Duodenal mucosa (tissue), 2 donors: ENCODE measurements at regions not wholly inside any gene's neighbourhood (a gene's known extent, or its start where the extent isn't known, plus 50 kb on each side); places are given as distances from the start of the nearest gene placed in this dataset.

ENCODE experiments used
- H3K27ac ChIP-seq: one replicate; pipeline ENCODE4 v1.7.0; 2013; ENCODE audit warnings: low read depth, low read length
- H3K27me3 ChIP-seq, 2 donors: one replicate each; pipeline ENCODE4 v1.7.0; 2013; ENCODE audit warnings: low read length in 2 of 2, control low read depth in 1 of 2; ENCODE audit not compliant: insufficient read depth in 2 of 2, control insufficient read depth in 1 of 2
- H3K36me3 ChIP-seq, 2 donors: one replicate each; pipeline ENCODE4 v1.7.0; 2013; ENCODE audit warnings: low read length in 2 of 2, control low read depth in 1 of 2; ENCODE audit not compliant: insufficient read depth in 2 of 2, control insufficient read depth in 1 of 2
- H3K4me1 ChIP-seq, 2 donors: one replicate each; pipeline ENCODE4 v1.7.0; 2013; ENCODE audit warnings: low read length in 2 of 2, control low read depth in 1 of 2; ENCODE audit not compliant: insufficient read depth in 2 of 2, control insufficient read depth in 1 of 2
- H3K4me3 ChIP-seq, 2 donors: one replicate each; pipeline ENCODE4 v1.7.0; 2013; ENCODE audit warnings: low read length in 2 of 2, low read depth in 1 of 2
- H3K9ac ChIP-seq, 2 donors: one replicate each; pipeline ENCODE4 v1.7.0; 2013; ENCODE audit warnings: low read length in 2 of 2, low read depth in 1 of 2
- H3K9me3 ChIP-seq, 2 donors: one replicate each; pipeline ENCODE4 v1.7.0; 2013; ENCODE audit warnings: low read length in 2 of 2, control low read depth in 1 of 2; ENCODE audit not compliant: control insufficient read depth in 1 of 2

DNA sequence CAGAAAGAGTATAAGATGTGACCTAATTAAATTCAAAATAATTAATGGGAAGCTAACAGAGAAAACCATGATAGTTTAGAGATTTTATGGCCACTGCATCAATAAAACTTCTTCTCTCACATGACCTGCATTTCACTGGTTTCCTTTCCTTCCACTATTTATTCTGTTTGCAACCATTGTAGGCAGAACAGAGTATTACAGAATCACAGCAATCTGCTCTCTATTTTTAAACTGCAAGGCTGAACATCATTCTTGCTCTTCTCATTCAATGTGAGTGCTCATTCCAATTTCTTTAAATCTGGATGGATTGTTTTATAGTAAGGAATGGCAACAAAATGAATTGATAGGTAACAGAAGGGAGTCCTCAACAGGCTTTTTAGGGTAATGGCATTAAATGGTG is 715.5 kb upstream of the RAB6C start:
- Histone ChIP-seq H3K36me3 (no peaks in the 10 kb centered on the region), H3K27me3 (no peaks in the 10 kb centered on the region), H3K4me3 (no peak overlapping the region), H3K4me1 (no peaks in the 10 kb centered on the region), H3K9ac (no peak overlapping the region), H3K27ac (no peak overlapping the region), H3K9me3 (no peaks in the 10 kb centered on the region)

DNA sequence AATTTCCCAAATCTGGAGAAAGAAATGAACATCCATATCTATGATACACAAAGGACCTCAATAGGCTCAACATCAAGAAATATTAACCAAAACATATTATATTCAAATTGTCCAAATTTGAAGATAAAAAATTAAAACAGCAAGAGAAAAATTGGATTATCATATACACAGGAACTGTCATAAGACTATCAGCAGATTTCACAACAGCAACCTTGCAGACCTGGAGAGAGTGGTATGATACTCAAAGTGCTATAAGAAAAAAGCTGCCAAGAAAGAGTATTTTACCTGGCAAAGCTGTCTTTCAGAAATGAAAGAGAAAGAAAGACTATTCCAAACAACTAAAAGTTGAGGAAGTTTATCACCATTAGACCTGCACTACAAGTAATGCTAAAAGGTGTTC is 711.9 kb upstream of the RAB6C start:
- Histone ChIP-seq H3K4me3 (no peak overlapping the region), H3K27me3 (no peaks in the 10 kb centered on the region), H3K27ac (no peak overlapping the region), H3K9ac (no peak overlapping the region), H3K4me1 (no peaks in the 10 kb centered on the region), H3K36me3 (no peaks in the 10 kb centered on the region), H3K9me3 (peaks cover 0 to 6% of the 10 kb centered on the region in 2 donors)

- Histone ChIP-seq H3K4me3 (no peak overlapping the region), H3K27me3 (no peaks in the 10 kb centered on the region), H3K9me3 (peaks cover 0 to 6% of the 10 kb centered on the region in 2 donors), H3K4me1 (no peaks in the 10 kb centered on the region), H3K36me3 (no peaks in the 10 kb centered on the region), H3K9ac (no peak overlapping the region), H3K27ac (no peak overlapping the region)
Measured at GRCh38 chr2:129273266-129274037, 706.0 kb upstream of the RAB6C start.

- Histone ChIP-seq H3K27ac (no peak overlapping the region), H3K4me1 (no peaks in the 10 kb centered on the region), H3K4me3 (no peak overlapping the region), H3K9ac (no peak overlapping the region), H3K36me3 (no peaks in the 10 kb centered on the region), H3K27me3 (no peaks in the 10 kb centered on the region), H3K9me3 (peaks cover 0 to 6% of the 10 kb centered on the region in 2 donors)
Measured at GRCh38 chr2:129274038-129274415, 705.4 kb upstream of the RAB6C start.

GRCh38 chr2:129274918-129275317 is 704.5 kb upstream of the RAB6C start:
- H3K9me3 ChIP-seq: peaks cover 0 to 6% of the 10 kb centered on the region in 2 donors
- H3K36me3 ChIP-seq: no peaks in the 10 kb centered on the region
- no peak overlapping the region for H3K4me3 ChIP-seq
- H3K4me1 ChIP-seq: no peaks in the 10 kb centered on the region
- H3K27ac ChIP-seq: no peak overlapping the region
- H3K9ac ChIP-seq: no peak overlapping the region
- H3K27me3 ChIP-seq: no peaks in the 10 kb centered on the region

GRCh38 chr2:129275706-129276105 is 703.8 kb upstream of the RAB6C start:
- H3K9me3 ChIP-seq: peaks cover 0 to 2% of the 10 kb centered on the region in 2 donors
- no peak overlapping the region for H3K9ac ChIP-seq
- no peaks in the 10 kb centered on the region for H3K27me3 ChIP-seq
- H3K36me3 ChIP-seq: no peaks in the 10 kb centered on the region
- no peaks in the 10 kb centered on the region for H3K4me1 ChIP-seq
- no peak overlapping the region for H3K27ac ChIP-seq
- no peak overlapping the region for H3K4me3 ChIP-seq

DNA sequence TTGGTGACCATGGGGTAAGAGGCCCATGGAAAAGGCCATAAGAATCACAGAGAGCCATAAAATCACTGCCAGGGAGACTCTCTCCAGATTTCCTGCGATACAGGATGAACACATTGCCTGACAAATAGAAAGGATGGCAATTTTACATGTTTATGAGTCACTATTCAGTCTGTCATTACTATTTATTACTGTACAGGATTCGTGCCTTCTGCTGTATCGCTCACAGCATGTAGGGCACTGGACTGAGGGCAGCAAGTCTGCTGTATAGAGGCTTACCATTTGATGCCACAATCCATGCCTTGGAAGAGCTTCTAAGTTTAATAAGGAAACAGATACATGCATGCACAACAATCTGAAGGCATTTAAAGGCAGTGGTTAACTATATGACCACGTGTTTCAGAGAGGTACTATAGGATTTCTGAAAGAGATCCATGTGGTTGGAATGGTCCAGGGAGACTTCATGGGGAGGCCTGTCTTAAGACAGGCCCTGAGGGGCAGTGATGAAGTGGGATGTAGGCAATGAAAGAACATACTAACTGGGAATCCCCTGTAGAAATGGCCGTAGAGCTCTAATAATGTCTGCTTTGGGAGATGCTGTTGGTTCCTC is 702.4 kb upstream of the RAB6C start:
- Histone ChIP-seq H3K36me3 (no peaks in the 10 kb centered on the region), H3K9me3 (no peaks in the 10 kb centered on the region), H3K4me1 (no peaks in the 10 kb centered on the region), H3K4me3 (no peak overlapping the region), H3K9ac (no peak overlapping the region), H3K27ac (no peak overlapping the region), H3K27me3 (no peaks in the 10 kb centered on the region)

GRCh38 chr2:129277585-129277981 is 701.9 kb upstream of the RAB6C start:
- no peak overlapping the region for H3K9ac ChIP-seq
- no peaks in the 10 kb centered on the region for H3K27me3 ChIP-seq
- no peaks in the 10 kb centered on the region for H3K36me3 ChIP-seq
- H3K4me1 ChIP-seq: no peaks in the 10 kb centered on the region
- no peak overlapping the region for H3K27ac ChIP-seq
- H3K4me3 ChIP-seq: no peak overlapping the region
- peaks cover 0 to 1% of the 10 kb centered on the region in 2 donors for H3K9me3 ChIP-seq

DNA sequence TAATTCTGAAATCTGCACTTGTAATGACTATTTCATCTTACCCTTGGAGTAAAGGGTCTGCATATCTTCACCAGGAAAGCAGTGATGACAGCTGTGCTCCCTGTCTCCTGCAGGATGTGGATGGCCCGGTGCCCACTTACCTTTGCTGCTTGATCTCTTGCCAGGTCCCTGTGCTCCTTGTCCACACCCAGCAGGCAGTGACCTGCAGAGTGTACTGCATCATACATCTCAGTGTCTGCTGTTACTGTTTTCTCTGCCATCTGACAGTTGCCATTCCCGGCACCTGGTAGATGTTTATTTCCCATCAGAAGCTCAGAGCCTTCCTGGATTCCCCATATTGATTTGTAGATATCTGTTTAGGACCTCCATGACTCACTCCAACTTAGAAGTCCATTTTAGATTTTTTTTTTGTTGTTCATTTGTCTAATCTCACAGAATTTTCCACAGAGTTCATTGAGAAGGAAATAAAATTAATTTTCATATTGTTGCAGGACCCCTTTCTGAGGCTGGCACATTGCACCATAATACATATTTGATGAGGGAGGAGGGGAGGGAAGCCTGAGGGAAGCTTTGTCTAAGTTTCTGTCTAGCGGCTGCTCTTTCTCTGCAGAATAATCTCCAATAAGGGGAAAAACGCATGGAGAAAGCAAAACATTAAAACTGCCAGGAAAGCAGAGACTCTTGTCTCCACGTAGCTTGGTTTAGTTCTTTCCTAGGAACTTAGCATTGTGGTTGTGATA is 697.5 kb upstream of the RAB6C start:
- Histone ChIP-seq H3K36me3 (no peaks in the 10 kb centered on the region), H3K4me3 (no peak overlapping the region), H3K9ac (no peak overlapping the region), H3K4me1 (no peaks in the 10 kb centered on the region), H3K27ac (no peak overlapping the region), H3K9me3 (peaks cover 0 to 3% of the 10 kb centered on the region in 2 donors), H3K27me3 (no peaks in the 10 kb centered on the region)

DNA sequence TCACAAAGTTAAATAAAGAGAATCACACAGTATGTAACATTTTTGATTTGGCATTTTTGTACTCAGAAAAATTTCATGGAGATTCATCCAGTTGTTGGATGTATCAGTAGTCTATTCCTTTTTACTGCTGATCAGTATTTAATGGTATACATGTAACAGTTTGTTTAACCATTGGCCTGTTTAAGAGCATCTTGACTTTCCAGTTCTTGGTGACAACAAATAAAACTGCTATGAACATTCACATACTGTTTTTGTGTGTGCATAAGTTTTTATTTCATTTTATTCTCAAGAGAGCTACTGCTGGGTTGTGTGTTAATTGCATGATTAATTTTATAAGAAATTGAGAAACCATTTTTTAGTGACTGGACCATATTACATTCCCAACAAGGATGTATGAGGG is 694.5 kb upstream of the RAB6C start:
- Histone ChIP-seq H3K9ac (no peak overlapping the region), H3K36me3 (no peaks in the 10 kb centered on the region), H3K9me3 (peaks cover 0 to 3% of the 10 kb centered on the region in 2 donors), H3K27ac (no peak overlapping the region), H3K4me1 (no peaks in the 10 kb centered on the region), H3K4me3 (no peak overlapping the region), H3K27me3 (no peaks in the 10 kb centered on the region)
